Calu3 (cell line): ENCODE measurements at regions not wholly inside any gene's neighbourhood (a gene's known extent, or its start where the extent isn't known, plus 50 kb on each side); places are given as distances from the start of the nearest gene placed in this dataset.

Experiments
- BruUV-seq: library from RNA; stranded (reverse); fragments of 400-500 nt; replicated peaks from 2 replicates; lab custom pipeline; 2021; lab: Mats Ljungman, UMichigan
- CTCF ChIA-PET: fragments of 300-600 bp; sonication (Branson Sonifier 250); formaldehyde crosslinking; loops from one replicate; lab custom pipeline; 2022; ENCODE audit warnings: antibody characterized with exemption; lab: Charles Lee
- DNase-seq: peaks from one replicate; pipeline ENCODE4 v3.0.0; 2022
- H3K27ac Mint-ChIP-seq: one replicate; pipeline ENCODE4 v1.8.0; 2022; ENCODE audit warnings: mixed read lengths; ENCODE audit not compliant: unreplicated experiment
- H3K27me3 Mint-ChIP-seq: one replicate; pipeline ENCODE4 v1.8.0; 2022; ENCODE audit warnings: mixed read lengths; ENCODE audit not compliant: unreplicated experiment
- H3K36me3 Mint-ChIP-seq: one replicate; pipeline ENCODE4 v1.8.0; 2022; ENCODE audit warnings: mild to moderate bottlenecking, moderate library complexity, mixed read lengths; ENCODE audit not compliant: insufficient read depth, unreplicated experiment
- H3K4me1 Mint-ChIP-seq: one replicate; pipeline ENCODE4 v1.8.0; 2022; ENCODE audit warnings: mild to moderate bottlenecking, low read depth, mixed read lengths; ENCODE audit not compliant: unreplicated experiment
- H3K4me3 Mint-ChIP-seq: one replicate; pipeline ENCODE4 v1.8.0; 2022; ENCODE audit warnings: mild to moderate bottlenecking, low read depth, moderate library complexity, mixed read lengths; ENCODE audit not compliant: unreplicated experiment
- H3K9me3 Mint-ChIP-seq: one replicate; pipeline ENCODE4 v1.8.0; 2022; ENCODE audit warnings: low read depth, mixed read lengths; ENCODE audit not compliant: unreplicated experiment
- CTCF ChIP-seq: fragments of 200-600 bp; IDR thresholded peaks from one replicate; pipeline ENCODE4 v1.8.0; 2022; ENCODE audit warnings: antibody characterized with exemption; ENCODE audit not compliant: unreplicated experiment
- intact Hi-C: fragments of 100-400 bp; cut with micrococcal nuclease; formaldehyde crosslinking; loops from one replicate; pipeline ENCODE4 v1.10.0; 2022; ENCODE audit not compliant: unreplicated experiment

GRCh38 chr18:78696698-78697435 is 282.8 kb upstream of the SALL3 start:
- Mint-ChIP-seq H3K4me1 (no peaks in the 10 kb centered on the region), H3K36me3 (no peaks in the 10 kb centered on the region), H3K4me3 (no peak overlapping the region), H3K9me3 (peaks cover 7% of the 10 kb centered on the region), H3K27me3 (no peaks in the 10 kb centered on the region), H3K27ac (no peak overlapping the region)
- DNase-seq = no peak
- no TSS peak for BruUV-seq
- no peak for TF ChIP-seq CTCF
- CTCF ChIA-PET = no interaction called here
- intact Hi-C loops = no loop called here

- no peaks in the 10 kb centered on the region for H3K27me3 Mint-ChIP-seq
- CTCF ChIA-PET = no interaction called here
- H3K27ac Mint-ChIP-seq = no peak overlapping the region
- intact Hi-C loops = no loop called here
- no TSS peak for BruUV-seq
- H3K4me3 Mint-ChIP-seq = no peak overlapping the region
- no peaks in the 10 kb centered on the region for H3K36me3 Mint-ChIP-seq
- TF ChIP-seq CTCF = no peak
- no peaks in the 10 kb centered on the region for H3K4me1 Mint-ChIP-seq
- peaks cover 7% of the 10 kb centered on the region for H3K9me3 Mint-ChIP-seq
- no peak for DNase-seq
These were observed 282.2 kb upstream of the SALL3 start for GRCh38 chr18:78697446-78697845.

- intact Hi-C loops = no loop called here
- no peaks in the 10 kb centered on the region for H3K36me3 Mint-ChIP-seq
- peaks cover 13% of the 10 kb centered on the region for H3K9me3 Mint-ChIP-seq
- no peak overlapping the region for H3K4me3 Mint-ChIP-seq
- TF ChIP-seq CTCF = no peak
- no peaks in the 10 kb centered on the region for H3K4me1 Mint-ChIP-seq
- H3K27me3 Mint-ChIP-seq = no peaks in the 10 kb centered on the region
- DNase-seq = no peak
- BruUV-seq = no TSS peak
- H3K27ac Mint-ChIP-seq = no peak overlapping the region
- CTCF ChIA-PET = no interaction called here
These were observed 280.7 kb upstream of the SALL3 start for GRCh38 chr18:78698914-78699313.

- peaks cover 16% of the 10 kb centered on the region for H3K9me3 Mint-ChIP-seq
- TF ChIP-seq CTCF = no peak
- intact Hi-C loops = no loop called here
- no peak overlapping the region for H3K27ac Mint-ChIP-seq
- no peaks in the 10 kb centered on the region for H3K4me1 Mint-ChIP-seq
- CTCF ChIA-PET = no interaction called here
- no peak overlapping the region for H3K4me3 Mint-ChIP-seq
- H3K36me3 Mint-ChIP-seq = no peaks in the 10 kb centered on the region
- BruUV-seq = no TSS peak
- no peaks in the 10 kb centered on the region for H3K27me3 Mint-ChIP-seq
- DNase-seq = no peak
These were observed 280.1 kb upstream of the SALL3 start for GRCh38 chr18:78699499-78699898.
